ENCODE measurements at regions not wholly inside any gene's neighbourhood (a gene's known extent, or its start where the extent isn't known, plus 50 kb on each side); places are given as distances from the start of the nearest gene placed in this dataset.
A peak's percentile ranks its signal among the peaks of the same experiment; 100 is the strongest.

- intact Hi-C loops (cut with DNase I): loop anchor here in 1 of 2 donors (5.0 to 10.0 kb wide), 4 partner anchors 102 to 356 kb away; partner anchors contain the start of genes JAK1, LEPR and LEPROT
Observed at GRCh38 chr1:65069011-65069565, 78.9 kb upstream of the AK4 start.

GRCh38 chr1:65072845-65073244 lies 75.2 kb upstream of the AK4 start:
- Histone ChIP-seq H3K27ac (no peak overlapping the region), H3K9me3 (no peaks in the 10 kb centered on the region), H3K4me1 (no peaks in the 10 kb centered on the region), H3K4me3 (no peak overlapping the region), H3K36me3 (ENCODE audit: insufficient read depth in 1 of 2, low read depth in 1 of 2) (no peaks in the 10 kb centered on the region), H3K27me3 (ENCODE audit: insufficient read depth in 3 of 3, low read length in 2 of 3) (no peaks in the 10 kb centered on the region)
- no peak for TF ChIP-seq CTCF (IDR thresholded peaks at IDR 0.05)
- intact Hi-C loops (cut with DNase I): loop anchor here in 1 of 2 donors (10.0 kb wide), 1 partner anchor 388 kb away; no protein-coding TSS in a partner anchor
- WGBS, 3 donors: 54 to 81% (median 73%) methylated on average over 3 of the region's 3 CpGs
- DNase-seq (no peak), ATAC-seq (no peak)

More at GRCh38 chr1:65069011-65069565, 78.9 kb upstream of the AK4 start:
- no peak for TF ChIP-seq CTCF (IDR thresholded peaks at IDR 0.05)
- no peaks in the 10 kb centered on the region for H3K9me3 ChIP-seq
- peaks cover 13% of the 10 kb centered on the region for H3K4me1 ChIP-seq
- H3K27ac ChIP-seq: peak overlapping the region; percentile 100
- ATAC-seq (no peak), DNase-seq (no peak)
- H3K4me3 ChIP-seq: peak overlapping the region; percentile 94
- 54 to 72% (median 57%) methylated on average over 6 of the region's 6 CpGs for WGBS, 3 donors
- H3K27me3 ChIP-seq (ENCODE audit: insufficient read depth in 3 of 3, low read length in 2 of 3): no peaks in the 10 kb centered on the region
- peaks cover 0 to 6% of the 10 kb centered on the region in 2 donors for H3K36me3 ChIP-seq (ENCODE audit: insufficient read depth in 1 of 2, low read depth in 1 of 2)

- intact Hi-C loops (cut with DNase I): loop anchor here in 1 of 2 donors (5.0 to 10.0 kb wide), 4 partner anchors 77 to 391 kb away; no protein-coding TSS in a partner anchor
- no peaks in the 10 kb centered on the region for H3K27me3 ChIP-seq (ENCODE audit: insufficient read depth in 3 of 3, low read length in 2 of 3)
- peak; percentile 77 for TF ChIP-seq CTCF (IDR thresholded peaks at IDR 0.05)
- no peak overlapping the region for H3K4me3 ChIP-seq
- H3K36me3 ChIP-seq (ENCODE audit: insufficient read depth in 1 of 2, low read depth in 1 of 2): no peaks in the 10 kb centered on the region
- DNase-seq: no peak
- no peak overlapping the region for H3K27ac ChIP-seq
- peak; percentile 73 to 98 (median 90) for ATAC-seq
- H3K4me1 ChIP-seq: no peaks in the 10 kb centered on the region
- WGBS, 3 donors: 48 to 51% (median 48%) methylated on average over 6 of the region's 6 CpGs
- H3K9me3 ChIP-seq: no peaks in the 10 kb centered on the region
Observed at GRCh38 chr1:65075123-65075976, 72.7 kb upstream of the AK4 start.

- intact Hi-C loops (cut with DNase I): loop anchor here in 1 of 2 donors (5.0 to 10.0 kb wide), 4 partner anchors 75 to 393 kb away; no protein-coding TSS in a partner anchor
- ATAC-seq (no peak), DNase-seq (no peak)
- Histone ChIP-seq H3K36me3 (ENCODE audit: insufficient read depth in 1 of 2, low read depth in 1 of 2) (no peaks in the 10 kb centered on the region), H3K9me3 (no peaks in the 10 kb centered on the region), H3K4me3 (no peak overlapping the region), H3K27ac (no peak overlapping the region), H3K4me1 (no peaks in the 10 kb centered on the region), H3K27me3 (ENCODE audit: insufficient read depth in 3 of 3, low read length in 2 of 3) (no peaks in the 10 kb centered on the region)
- TF ChIP-seq CTCF (IDR thresholded peaks at IDR 0.05): no peak
- WGBS, 3 donors: 44 to 54% (median 48%) methylated on average over 3 of the region's 3 CpGs
Observed at GRCh38 chr1:65077369-65077768, 70.6 kb upstream of the AK4 start.

Data from psoas muscle (tissue), 7 donors.